ENCODE measurements at regions not wholly inside any gene's neighbourhood (a gene's known extent, or its start where the extent isn't known, plus 50 kb on each side); places are given as distances from the start of the nearest gene placed in this dataset.
A peak's percentile ranks its signal among the peaks of the same experiment; 100 is the strongest.

DNA sequence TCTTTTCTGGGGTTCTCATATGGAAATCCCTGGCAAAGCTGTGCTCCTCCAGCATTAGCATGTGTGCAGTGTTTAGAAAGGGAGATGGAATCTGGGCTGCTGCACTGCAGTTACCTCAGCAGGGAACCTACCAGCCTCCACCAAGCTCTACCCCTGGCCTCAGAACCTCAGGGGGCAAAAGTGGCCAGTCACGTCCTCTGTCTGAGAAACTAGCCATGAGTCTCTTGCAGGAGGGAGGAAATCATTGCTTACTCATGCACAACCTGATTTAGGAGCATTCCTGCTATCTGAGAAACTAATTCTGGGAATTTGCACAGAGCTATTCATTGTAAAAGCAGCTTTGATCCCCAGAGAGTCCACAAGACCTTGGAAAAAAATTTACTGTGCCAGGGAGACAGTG is 80.6 kb upstream of the IPO9 start:
- TF ChIP-seq EZH2phosphoT487 (IDR thresholded peaks at IDR 0.05; ENCODE audit: unreplicated experiment): no peak
- TF ChIP-seq, protein P1, sequence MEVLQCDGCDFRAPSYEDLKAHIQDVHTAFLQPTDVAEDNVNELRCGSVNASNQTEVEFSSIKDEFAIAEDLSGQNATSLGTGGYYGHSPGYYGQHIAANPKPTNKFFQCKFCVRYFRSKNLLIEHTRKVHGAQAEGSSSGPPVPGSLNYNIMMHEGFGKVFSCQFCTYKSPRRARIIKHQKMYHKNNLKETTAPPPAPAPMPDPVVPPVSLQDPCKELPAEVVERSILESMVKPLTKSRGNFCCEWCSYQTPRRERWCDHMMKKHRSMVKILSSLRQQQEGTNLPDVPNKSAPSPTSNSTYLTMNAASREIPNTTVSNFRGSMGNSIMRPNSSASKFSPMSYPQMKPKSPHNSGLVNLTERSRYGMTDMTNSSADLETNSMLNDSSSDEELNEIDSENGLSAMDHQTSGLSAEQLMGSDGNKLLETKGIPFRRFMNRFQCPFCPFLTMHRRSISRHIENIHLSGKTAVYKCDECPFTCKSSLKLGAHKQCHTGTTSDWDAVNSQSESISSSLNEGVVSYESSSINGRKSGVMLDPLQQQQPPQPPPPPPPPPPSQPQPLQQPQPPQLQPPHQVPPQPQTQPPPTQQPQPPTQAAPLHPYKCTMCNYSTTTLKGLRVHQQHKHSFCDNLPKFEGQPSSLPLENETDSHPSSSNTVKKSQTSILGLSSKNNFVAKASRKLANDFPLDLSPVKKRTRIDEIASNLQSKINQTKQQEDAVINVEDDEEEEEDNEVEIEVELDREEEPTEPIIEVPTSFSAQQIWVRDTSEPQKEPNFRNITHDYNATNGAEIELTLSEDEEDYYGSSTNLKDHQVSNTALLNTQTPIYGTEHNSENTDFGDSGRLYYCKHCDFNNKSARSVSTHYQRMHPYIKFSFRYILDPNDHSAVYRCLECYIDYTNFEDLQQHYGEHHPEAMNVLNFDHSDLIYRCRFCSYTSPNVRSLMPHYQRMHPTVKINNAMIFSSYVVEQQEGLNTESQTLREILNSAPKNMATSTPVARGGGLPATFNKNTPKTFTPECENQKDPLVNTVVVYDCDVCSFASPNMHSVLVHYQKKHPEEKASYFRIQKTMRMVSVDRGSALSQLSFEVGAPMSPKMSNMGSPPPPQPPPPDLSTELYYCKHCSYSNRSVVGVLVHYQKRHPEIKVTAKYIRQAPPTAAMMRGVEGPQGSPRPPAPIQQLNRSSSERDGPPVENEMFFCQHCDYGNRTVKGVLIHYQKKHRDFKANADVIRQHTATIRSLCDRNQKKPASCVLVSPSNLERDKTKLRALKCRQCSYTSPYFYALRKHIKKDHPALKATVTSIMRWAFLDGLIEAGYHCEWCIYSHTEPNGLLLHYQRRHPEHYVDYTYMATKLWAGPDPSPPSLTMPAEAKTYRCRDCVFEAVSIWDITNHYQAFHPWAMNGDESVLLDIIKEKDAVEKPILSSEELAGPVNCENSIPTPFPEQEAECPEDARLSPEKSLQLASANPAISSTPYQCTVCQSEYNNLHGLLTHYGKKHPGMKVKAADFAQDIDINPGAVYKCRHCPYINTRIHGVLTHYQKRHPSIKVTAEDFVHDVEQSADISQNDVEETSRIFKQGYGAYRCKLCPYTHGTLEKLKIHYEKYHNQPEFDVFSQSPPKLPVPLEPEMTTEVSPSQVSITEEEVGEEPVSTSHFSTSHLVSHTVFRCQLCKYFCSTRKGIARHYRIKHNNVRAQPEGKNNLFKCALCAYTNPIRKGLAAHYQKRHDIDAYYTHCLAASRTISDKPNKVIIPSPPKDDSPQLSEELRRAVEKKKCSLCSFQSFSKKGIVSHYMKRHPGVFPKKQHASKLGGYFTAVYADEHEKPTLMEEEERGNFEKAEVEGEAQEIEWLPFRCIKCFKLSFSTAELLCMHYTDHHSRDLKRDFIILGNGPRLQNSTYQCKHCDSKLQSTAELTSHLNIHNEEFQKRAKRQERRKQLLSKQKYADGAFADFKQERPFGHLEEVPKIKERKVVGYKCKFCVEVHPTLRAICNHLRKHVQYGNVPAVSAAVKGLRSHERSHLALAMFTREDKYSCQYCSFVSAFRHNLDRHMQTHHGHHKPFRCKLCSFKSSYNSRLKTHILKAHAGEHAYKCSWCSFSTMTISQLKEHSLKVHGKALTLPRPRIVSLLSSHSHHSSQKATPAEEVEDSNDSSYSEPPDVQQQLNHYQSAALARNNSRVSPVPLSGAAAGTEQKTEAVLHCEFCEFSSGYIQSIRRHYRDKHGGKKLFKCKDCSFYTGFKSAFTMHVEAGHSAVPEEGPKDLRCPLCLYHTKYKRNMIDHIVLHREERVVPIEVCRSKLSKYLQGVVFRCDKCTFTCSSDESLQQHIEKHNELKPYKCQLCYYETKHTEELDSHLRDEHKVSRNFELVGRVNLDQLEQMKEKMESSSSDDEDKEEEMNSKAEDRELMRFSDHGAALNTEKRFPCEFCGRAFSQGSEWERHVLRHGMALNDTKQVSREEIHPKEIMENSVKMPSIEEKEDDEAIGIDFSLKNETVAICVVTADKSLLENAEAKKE (CRISPR knock-in tag; IDR thresholded peaks at IDR 0.05): no peak
- TF ChIP-seq EZH2 (IDR thresholded peaks at IDR 0.05; ENCODE audit: low read depth, unreplicated experiment): no peak
- TF ChIP-seq, protein P2, sequence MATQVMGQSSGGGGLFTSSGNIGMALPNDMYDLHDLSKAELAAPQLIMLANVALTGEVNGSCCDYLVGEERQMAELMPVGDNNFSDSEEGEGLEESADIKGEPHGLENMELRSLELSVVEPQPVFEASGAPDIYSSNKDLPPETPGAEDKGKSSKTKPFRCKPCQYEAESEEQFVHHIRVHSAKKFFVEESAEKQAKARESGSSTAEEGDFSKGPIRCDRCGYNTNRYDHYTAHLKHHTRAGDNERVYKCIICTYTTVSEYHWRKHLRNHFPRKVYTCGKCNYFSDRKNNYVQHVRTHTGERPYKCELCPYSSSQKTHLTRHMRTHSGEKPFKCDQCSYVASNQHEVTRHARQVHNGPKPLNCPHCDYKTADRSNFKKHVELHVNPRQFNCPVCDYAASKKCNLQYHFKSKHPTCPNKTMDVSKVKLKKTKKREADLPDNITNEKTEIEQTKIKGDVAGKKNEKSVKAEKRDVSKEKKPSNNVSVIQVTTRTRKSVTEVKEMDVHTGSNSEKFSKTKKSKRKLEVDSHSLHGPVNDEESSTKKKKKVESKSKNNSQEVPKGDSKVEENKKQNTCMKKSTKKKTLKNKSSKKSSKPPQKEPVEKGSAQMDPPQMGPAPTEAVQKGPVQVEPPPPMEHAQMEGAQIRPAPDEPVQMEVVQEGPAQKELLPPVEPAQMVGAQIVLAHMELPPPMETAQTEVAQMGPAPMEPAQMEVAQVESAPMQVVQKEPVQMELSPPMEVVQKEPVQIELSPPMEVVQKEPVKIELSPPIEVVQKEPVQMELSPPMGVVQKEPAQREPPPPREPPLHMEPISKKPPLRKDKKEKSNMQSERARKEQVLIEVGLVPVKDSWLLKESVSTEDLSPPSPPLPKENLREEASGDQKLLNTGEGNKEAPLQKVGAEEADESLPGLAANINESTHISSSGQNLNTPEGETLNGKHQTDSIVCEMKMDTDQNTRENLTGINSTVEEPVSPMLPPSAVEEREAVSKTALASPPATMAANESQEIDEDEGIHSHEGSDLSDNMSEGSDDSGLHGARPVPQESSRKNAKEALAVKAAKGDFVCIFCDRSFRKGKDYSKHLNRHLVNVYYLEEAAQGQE (IDR thresholded peaks at IDR 0.05; ENCODE audit: unreplicated experiment): no peak
- TF ChIP-seq NANOG (IDR thresholded peaks at IDR 0.05; ENCODE audit: borderline replicate concordance): no peak
- TF ChIP-seq JUNB (IDR thresholded peaks at IDR 0.05; ENCODE audit: unreplicated experiment): no peak
- TF ChIP-seq ZNF331 (CRISPR knock-in tag; IDR thresholded peaks at IDR 0.05; ENCODE audit: low read depth): no peak
- no peak for TF ChIP-seq CREB1 (CRISPR knock-in tag; IDR thresholded peaks at IDR 0.05; ENCODE audit: low read depth)
- no peak for TF ChIP-seq ZNF114 (CRISPR knock-in tag; IDR thresholded peaks at IDR 0.05)
- TF ChIP-seq STAT1 (IDR thresholded peaks at IDR 0.05; ENCODE audit: unreplicated experiment): no peak
- TF ChIP-seq POLR2AphosphoS5 (IDR thresholded peaks at IDR 0.05; ENCODE audit: low read depth): no peak
- TF ChIP-seq, protein P3, sequence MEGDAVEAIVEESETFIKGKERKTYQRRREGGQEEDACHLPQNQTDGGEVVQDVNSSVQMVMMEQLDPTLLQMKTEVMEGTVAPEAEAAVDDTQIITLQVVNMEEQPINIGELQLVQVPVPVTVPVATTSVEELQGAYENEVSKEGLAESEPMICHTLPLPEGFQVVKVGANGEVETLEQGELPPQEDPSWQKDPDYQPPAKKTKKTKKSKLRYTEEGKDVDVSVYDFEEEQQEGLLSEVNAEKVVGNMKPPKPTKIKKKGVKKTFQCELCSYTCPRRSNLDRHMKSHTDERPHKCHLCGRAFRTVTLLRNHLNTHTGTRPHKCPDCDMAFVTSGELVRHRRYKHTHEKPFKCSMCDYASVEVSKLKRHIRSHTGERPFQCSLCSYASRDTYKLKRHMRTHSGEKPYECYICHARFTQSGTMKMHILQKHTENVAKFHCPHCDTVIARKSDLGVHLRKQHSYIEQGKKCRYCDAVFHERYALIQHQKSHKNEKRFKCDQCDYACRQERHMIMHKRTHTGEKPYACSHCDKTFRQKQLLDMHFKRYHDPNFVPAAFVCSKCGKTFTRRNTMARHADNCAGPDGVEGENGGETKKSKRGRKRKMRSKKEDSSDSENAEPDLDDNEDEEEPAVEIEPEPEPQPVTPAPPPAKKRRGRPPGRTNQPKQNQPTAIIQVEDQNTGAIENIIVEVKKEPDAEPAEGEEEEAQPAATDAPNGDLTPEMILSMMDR (conservative IDR thresholded peaks at IDR 0.05; ENCODE audit: low read depth in 2 of 2): no peak
- no peak for TF ChIP-seq ETS1 (IDR thresholded peaks at IDR 0.05)
- H3F3A ChIP-seq (replicated peaks; ENCODE audit: low read depth): no peaks in the 10 kb centered on the region
- no peaks in the 10 kb centered on the region for H3K36me3 ChIP-seq (ENCODE audit: insufficient read depth)
- peak; percentile 30 for DNase-seq (ENCODE audit: low spot score)
- H4K20me1 ChIP-seq (replicated peaks; ENCODE audit: insufficient read depth): peaks cover 8% of the 10 kb centered on the region; the same call in 1 of the 2 replicates
- H3K4me1 ChIP-seq (ENCODE audit: insufficient read depth): peaks cover 48% of the 10 kb centered on the region
- no peaks in the 10 kb centered on the region for H3K9me2 ChIP-seq (ENCODE audit: insufficient read depth)
- H3K79me2 ChIP-seq (replicated peaks; ENCODE audit: insufficient read depth): peaks cover 46% of the 10 kb centered on the region
- H3K4me1 Mint-ChIP-seq: peaks cover 75% of the 10 kb centered on the region
- no peak overlapping the region for H3K4me3 ChIP-seq
- ATAC-seq: peak; percentile 62
- no peaks in the 10 kb centered on the region for H3K9me3 Mint-ChIP-seq
- no peaks in the 10 kb centered on the region for H3K27me3 ChIP-seq (ENCODE audit: insufficient read depth)
- H3K27ac ChIP-seq (ENCODE audit: low read depth): peak overlapping the region; percentile 5
- H3K27me3 Mint-ChIP-seq (ENCODE audit: insufficient read depth, low read depth, poor library complexity): peaks cover 3% of the 10 kb centered on the region
- 0 out of 3 replicates have a peak, but pooled peaks cover 3% of the 10 kb centered on the region for H3K36me3 Mint-ChIP-seq (ENCODE audit: low read depth)
- peak overlapping the region; percentile 93 for H3K27ac Mint-ChIP-seq
- no peak overlapping the region for H3K4me2 ChIP-seq
- no peak overlapping the region for H2AFZ ChIP-seq
- peak overlapping the region; percentile 25; the same call in 2 of the 3 replicates for H3K4me3 Mint-ChIP-seq
